Aorta (tissue), 5 donors: ENCODE measurements at regions not wholly inside any gene's neighbourhood (a gene's known extent, or its start where the extent isn't known, plus 50 kb on each side); places are given as distances from the start of the nearest gene placed in this dataset.

Experiments
- ATAC-seq: fragments of 200-7000 bp; cut with Tn5 transposase; one replicate; pipeline ENCODE4 v1.9.1; 2022; ENCODE audit warnings: moderate library complexity; ENCODE audit not compliant: low FRiP score
- DNase-seq, 2 donors: peaks; one replicate each; pipeline ENCODE4 v3.0.0-alpha.2; 2020
- H3K27ac ChIP-seq, 2 donors: one replicate each; pipeline ENCODE4 v1.5.1; 2013; ENCODE audit warnings: low read length in 2 of 2, mild to moderate bottlenecking in 2 of 2, moderate library complexity in 2 of 2, control low read depth in 1 of 2, inconsistent platforms in 1 of 2, low read depth in 1 of 2
- H3K27me3 ChIP-seq, 2 donors: one replicate each; pipeline ENCODE4 v1.6.1; 2013; ENCODE audit warnings: control low read depth in 1 of 2, low read length in 1 of 2, mild to moderate bottlenecking in 1 of 2, moderate library complexity in 1 of 2; ENCODE audit not compliant: insufficient read depth in 2 of 2, control insufficient read depth in 1 of 2
- H3K36me3 ChIP-seq, 2 donors: one replicate each; pipeline ENCODE4 v1.6.1; 2013; ENCODE audit warnings: control low read depth in 1 of 2, low read length in 1 of 2, mild to moderate bottlenecking in 1 of 2; ENCODE audit not compliant: insufficient read depth in 2 of 2, control insufficient read depth in 1 of 2
- H3K4me1 ChIP-seq, 2 donors: one replicate each; pipeline ENCODE4 v1.6.1; 2013; ENCODE audit warnings: low read length in 2 of 2, control low read depth in 1 of 2, mild to moderate bottlenecking in 1 of 2, moderate library complexity in 1 of 2; ENCODE audit not compliant: insufficient read depth in 2 of 2, control insufficient read depth in 1 of 2
- H3K4me3 ChIP-seq, 2 donors: one replicate each; pipeline ENCODE4 v1.5.1; 2013; ENCODE audit warnings: low read length in 2 of 2, control low read depth in 1 of 2, mild to moderate bottlenecking in 1 of 2
- H3K9me3 ChIP-seq: one replicate; pipeline ENCODE4 v1.6.1; 2013; ENCODE audit warnings: mild to moderate bottlenecking, low read length; ENCODE audit not compliant: control insufficient read depth
- WGBS, 2 donors: extraction: QIAGEN DNeasy Blood & Tissue Kit; methylation state at CpG; one replicate each; pipeline ENCODE4 v1.1.7; 2013; 5-methylcytosine and 5-hydroxymethylcytosine counted together
- intact Hi-C, 2 donors: fragments of 100-400 bp; cut with DNase I; formaldehyde crosslinking; loops; one replicate each; pipeline versions ENCODE4 v1.14.2 to v1.15.0; 2022
- donor health status: healthy with polysubstance abuse.
- donor health status: Bipolar disorder and iron deficiency.
- donor health status: DM: no; HTN: no; CAD: no.
- donor health status: DM: no; HTN: no; CAD: no.
- donor health status: DM: yes; HTN: yes; CAD: no.

DNA sequence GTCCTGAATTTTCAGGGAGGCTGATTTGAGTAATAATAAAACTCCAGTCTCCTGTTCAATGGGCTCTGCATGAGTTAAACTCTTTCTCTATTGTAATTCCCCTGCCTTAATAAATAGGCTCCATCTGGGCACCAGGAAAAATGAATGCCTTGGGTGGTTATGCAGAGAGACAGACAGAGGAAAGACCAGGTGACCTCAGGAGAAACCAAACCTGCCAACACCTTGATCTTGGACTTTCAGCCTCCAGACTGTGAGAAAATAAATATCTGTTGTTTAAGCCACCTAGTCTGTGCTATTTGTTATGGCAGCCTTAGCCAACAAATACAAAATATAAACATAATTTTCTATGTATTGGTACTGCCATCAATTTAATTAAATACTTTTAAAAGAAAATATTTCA lies 64.8 kb upstream of the RAP2B start:
- DNase-seq (no peak), ATAC-seq (no peak)
- Histone ChIP-seq H3K4me3 (no peak overlapping the region), H3K9me3 (no peaks in the 10 kb centered on the region), H3K4me1 (peaks cover 0 to 1% of the 10 kb centered on the region in 2 donors), H3K27me3 (no peaks in the 10 kb centered on the region), H3K36me3 (no peaks in the 10 kb centered on the region), H3K27ac (no peak overlapping the region)
- intact Hi-C loops, result no loop called here

DNA sequence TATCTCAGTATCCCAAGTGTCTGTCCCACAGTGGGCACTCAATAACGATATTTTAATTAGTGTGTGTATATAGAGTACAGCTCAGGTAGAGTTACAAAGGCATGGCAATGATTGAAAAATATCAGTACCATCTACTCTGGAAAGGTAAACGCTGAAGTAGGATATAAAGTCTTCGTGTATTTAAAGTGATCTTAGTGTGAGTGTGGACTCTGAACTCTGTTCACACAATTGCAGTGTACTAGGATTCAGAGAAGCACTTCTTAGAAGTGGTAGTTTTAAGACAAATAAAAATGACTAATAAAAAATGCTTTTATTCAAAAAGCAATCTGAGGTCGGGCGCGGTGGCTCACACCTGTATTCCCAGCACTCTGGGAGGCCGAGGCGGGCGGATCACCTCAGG lies 62.9 kb upstream of the RAP2B start:
- DNase-seq (no peak), ATAC-seq (no peak)
- Histone ChIP-seq H3K4me1 (peaks cover 0 to 1% of the 10 kb centered on the region in 2 donors), H3K27me3 (no peaks in the 10 kb centered on the region), H3K27ac (no peak overlapping the region), H3K9me3 (no peaks in the 10 kb centered on the region), H3K36me3 (no peaks in the 10 kb centered on the region), H3K4me3 (no peak overlapping the region)
- WGBS, 2 donors, result 95 to 96% methylated on average over 9 of the region's 9 CpGs
- intact Hi-C loops, result no loop called here

DNA sequence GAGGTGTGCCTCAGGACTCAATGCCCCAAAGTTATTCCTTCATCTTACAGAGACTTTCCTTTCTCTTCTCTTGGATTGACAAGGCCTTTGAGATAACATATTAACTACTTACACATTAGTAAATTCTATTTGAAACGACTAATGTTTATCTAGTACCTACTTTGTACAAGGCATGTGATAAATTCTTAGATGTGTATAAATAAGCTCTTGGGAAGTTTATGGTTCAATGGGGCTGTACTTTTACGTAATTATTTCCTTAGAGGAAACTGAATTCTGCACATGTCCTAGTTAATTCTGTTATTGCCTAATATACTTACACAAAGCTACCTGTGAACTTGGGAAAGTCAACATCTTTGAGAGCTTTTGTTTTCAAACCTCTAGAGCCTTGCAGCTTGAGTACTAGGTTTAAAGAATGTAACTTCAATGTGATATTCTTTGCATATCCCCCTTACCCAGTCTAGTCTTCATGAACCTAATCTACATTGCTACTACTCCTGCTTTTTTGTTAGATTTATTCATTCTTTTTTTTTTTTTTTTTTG lies 58.5 kb upstream of the RAP2B start:
- intact Hi-C loops, result no loop called here
- 45 to 46% methylated on average over 2 of the region's 2 CpGs for WGBS, 2 donors
- no peaks in the 10 kb centered on the region for H3K27me3 ChIP-seq
- no peaks in the 10 kb centered on the region for H3K9me3 ChIP-seq
- no peak for DNase-seq
- H3K36me3 ChIP-seq, result no peaks in the 10 kb centered on the region
- H3K4me1 ChIP-seq, result no peaks in the 10 kb centered on the region
- H3K4me3 ChIP-seq, result no peak overlapping the region
- H3K27ac ChIP-seq, result no peak overlapping the region
- no peak for ATAC-seq

DNA sequence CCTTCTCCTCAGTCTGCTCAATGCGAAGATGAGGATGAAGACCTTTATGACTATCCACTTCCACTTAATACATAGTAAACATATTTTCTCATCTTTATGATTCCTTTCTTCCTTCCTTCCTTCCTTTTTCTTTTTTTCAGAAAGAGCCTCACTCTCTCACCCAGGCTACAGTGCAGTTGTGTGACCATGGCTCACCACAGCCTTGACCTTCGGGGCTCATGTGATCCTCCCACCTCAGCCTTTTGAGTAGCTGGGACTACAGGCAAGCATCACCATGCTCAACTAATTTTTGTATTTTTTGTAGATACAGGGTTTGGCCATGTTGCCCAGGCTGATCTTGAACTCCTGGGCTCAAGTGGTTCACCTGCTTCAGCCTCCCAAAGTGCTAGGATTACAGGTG lies 52.0 kb upstream of the RAP2B start:
- H3K4me1 ChIP-seq, result no peaks in the 10 kb centered on the region
- DNase-seq, result no peak
- H3K36me3 ChIP-seq, result no peaks in the 10 kb centered on the region
- H3K27me3 ChIP-seq, result no peaks in the 10 kb centered on the region
- no peaks in the 10 kb centered on the region for H3K9me3 ChIP-seq
- no peak for ATAC-seq
- intact Hi-C loops, result no loop called here
- no peak overlapping the region for H3K4me3 ChIP-seq
- no peak overlapping the region for H3K27ac ChIP-seq
- WGBS, 2 donors, result 87 to 90% methylated on average over 2 of the region's 2 CpGs

DNA sequence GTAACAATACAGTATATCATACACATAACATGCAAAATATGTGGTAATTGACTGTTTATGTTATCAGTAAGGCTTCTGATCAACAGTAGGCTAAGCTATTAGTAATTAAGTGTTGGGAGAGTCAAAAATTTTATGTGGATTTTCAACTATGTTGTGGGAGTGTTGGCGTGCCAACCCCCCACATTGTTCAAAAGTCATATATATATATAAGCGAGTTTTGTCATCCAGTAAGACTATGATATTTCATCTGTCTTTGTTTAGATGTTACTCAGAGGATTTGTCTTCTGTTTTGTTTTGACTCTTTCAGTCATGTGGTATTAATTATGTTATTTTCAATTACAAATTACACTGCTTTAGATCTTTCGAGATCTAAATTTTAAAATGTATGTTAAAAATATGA lies 51.0 kb upstream of the RAP2B start:
- Histone ChIP-seq H3K4me3 (no peak overlapping the region), H3K4me1 (no peaks in the 10 kb centered on the region), H3K36me3 (no peaks in the 10 kb centered on the region), H3K27me3 (no peaks in the 10 kb centered on the region), H3K27ac (no peak overlapping the region), H3K9me3 (no peaks in the 10 kb centered on the region)
- ATAC-seq (no peak), DNase-seq (no peak)
- WGBS, 2 donors, result 80 to 90% methylated on average over 3 of the region's 3 CpGs
- intact Hi-C loops, result no loop called here
